Fibroblast of lung (primary cell): ENCODE measurements at regions not wholly inside any gene's neighbourhood (a gene's known extent, or its start where the extent isn't known, plus 50 kb on each side); places are given as distances from the start of the nearest gene placed in this dataset.

Experiments used
- DNase-seq, 2 donors: peaks; one replicate each; pipeline versions ENCODE4 v3.0.0 to v3.0.0-alpha.2; 2010; ENCODE audit warnings: low read depth in 2 of 2
- H2AFZ ChIP-seq: 2 replicates; pipeline ENCODE4 v1.5.1; 2012; ENCODE audit warnings: low read length, control low read depth, inconsistent platforms
- H3K27ac ChIP-seq: 2 replicates; pipeline ENCODE4 v1.5.1; 2011; ENCODE audit warnings: low read length, control low read depth; ENCODE audit not compliant: insufficient read depth
- H3K27me3 ChIP-seq: 2 replicates; pipeline ENCODE4 v1.5.1; 2011; ENCODE audit warnings: mild to moderate bottlenecking, low read length; ENCODE audit not compliant: control insufficient read depth, insufficient read depth
- H3K36me3 ChIP-seq: 2 replicates; pipeline ENCODE4 v1.5.1; 2011; ENCODE audit warnings: low read length; ENCODE audit not compliant: control insufficient read depth, insufficient read depth
- H3K4me1 ChIP-seq: 2 replicates; pipeline ENCODE4 v1.5.1; 2011; ENCODE audit warnings: low read length; ENCODE audit not compliant: control insufficient read depth, insufficient read depth; ENCODE audit errors: extremely low read depth
- H3K4me2 ChIP-seq: 2 replicates; pipeline ENCODE4 v1.5.1; 2011; ENCODE audit warnings: low read length, control low read depth; ENCODE audit not compliant: insufficient read depth; ENCODE audit errors: extremely low read depth
- H3K4me3 ChIP-seq, 4 experiments: fragments of 200-600 bp in 1 of 4; sonication (generic) in 1 of 4; replicated peaks in 1 of 4; 2 replicates each; pipeline ENCODE4 v1.5.1; 2011 to 2016; ENCODE audit warnings: low read length in 4 of 4, low read depth in 3 of 4, mild to moderate bottlenecking in 3 of 4, control low read depth in 2 of 4, inconsistent platforms in 1 of 4, mixed read lengths in 1 of 4; ENCODE audit not compliant: insufficient read depth in 1 of 4; ENCODE audit errors: control extremely low read depth in 1 of 4
- H3K79me2 ChIP-seq: 2 replicates; pipeline ENCODE4 v1.5.1; 2012; ENCODE audit warnings: mild to moderate bottlenecking, low read length, inconsistent platforms; ENCODE audit not compliant: control insufficient read depth, insufficient read depth
- H3K9ac ChIP-seq: 2 replicates; pipeline ENCODE4 v1.5.1; 2011; ENCODE audit warnings: mild to moderate bottlenecking, low read length, control low read depth; ENCODE audit not compliant: insufficient read depth
- H3K9me3 ChIP-seq: 2 replicates; pipeline ENCODE4 v1.5.1; 2012; ENCODE audit warnings: low read depth, low read length; ENCODE audit not compliant: control insufficient read depth, insufficient read depth
- H4K20me1 ChIP-seq: 2 replicates; pipeline ENCODE4 v1.5.1; 2011; ENCODE audit warnings: low read length; ENCODE audit not compliant: control insufficient read depth, insufficient read depth; ENCODE audit errors: extremely low read depth
- EZH2 ChIP-seq: IDR thresholded peaks from 2 replicates; pipeline ENCODE4 v1.5.1; 2012; ENCODE audit warnings: low read length, control low read depth, mild to moderate bottlenecking; ENCODE audit errors: missing control alignments
- TF ChIP-seq, protein P1 (sequence below), 2 donors: IDR thresholded peaks in 1 of 2; conservative IDR thresholded peaks in 1 of 2; 1 replicate in 1 of 2; 2 replicates in 1 of 2; pipeline ENCODE4 v1.5.1; 2011 to 2012; ENCODE audit warnings: low read length in 2 of 2, control low read depth in 1 of 2, inconsistent platforms in 1 of 2, low read depth in 1 of 2, mild to moderate bottlenecking in 1 of 2

DNA sequence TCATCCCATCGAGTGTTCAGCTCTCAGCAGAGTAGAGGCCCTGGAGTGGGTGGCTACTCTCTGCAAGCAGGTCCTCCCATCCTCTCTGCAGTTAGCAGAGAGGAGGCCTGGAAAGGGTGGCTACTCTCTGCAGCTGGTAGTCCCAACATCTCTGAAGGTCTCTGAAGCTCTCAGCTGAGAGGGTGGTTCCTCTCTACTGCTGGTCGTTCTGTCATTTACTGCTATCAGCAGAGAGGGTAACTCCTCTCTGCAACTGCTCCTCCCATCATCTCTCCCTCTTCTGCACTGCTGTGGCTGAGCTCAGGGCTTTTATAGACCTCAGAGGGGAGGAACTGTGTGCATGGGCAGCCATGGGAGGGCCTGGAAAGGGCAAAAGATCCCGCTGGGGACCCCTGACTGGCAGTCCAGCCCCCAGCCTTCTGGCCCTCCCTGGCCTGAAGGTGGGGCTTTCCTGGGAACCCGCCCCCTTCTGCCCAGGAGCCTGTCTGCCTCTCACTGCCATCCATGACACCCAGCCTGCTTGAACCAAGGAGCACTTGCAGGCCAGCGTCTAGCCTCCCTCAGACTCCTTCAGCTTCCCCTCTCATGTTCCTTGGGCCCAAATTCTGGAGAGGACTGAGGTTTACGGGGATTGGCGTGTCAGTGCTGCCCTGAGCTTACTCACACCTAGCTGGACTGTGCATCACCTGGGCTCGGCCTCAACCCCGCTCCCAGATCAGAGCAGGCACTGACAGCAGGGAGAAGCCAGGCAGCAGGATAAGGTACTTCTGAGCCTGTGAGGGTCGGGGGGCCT, 898.3 kb upstream of the NEGR1 start:
- Histone ChIP-seq H3K27ac (no peak overlapping the region), H3K79me2 (no peaks in the 10 kb centered on the region), H4K20me1 (no peaks in the 10 kb centered on the region), H3K27me3 (no peaks in the 10 kb centered on the region), H3K4me1 (no peaks in the 10 kb centered on the region), H2AFZ (no peak overlapping the region), H3K9me3 (no peaks in the 10 kb centered on the region), H3K4me2 (no peak overlapping the region), H3K9ac (no peak overlapping the region), H3K36me3 (no peaks in the 10 kb centered on the region), H3K4me3 (no peak overlapping the region)
- no peak for DNase-seq
- no peak for TF ChIP-seq EZH2
- TF ChIP-seq, protein P1, sequence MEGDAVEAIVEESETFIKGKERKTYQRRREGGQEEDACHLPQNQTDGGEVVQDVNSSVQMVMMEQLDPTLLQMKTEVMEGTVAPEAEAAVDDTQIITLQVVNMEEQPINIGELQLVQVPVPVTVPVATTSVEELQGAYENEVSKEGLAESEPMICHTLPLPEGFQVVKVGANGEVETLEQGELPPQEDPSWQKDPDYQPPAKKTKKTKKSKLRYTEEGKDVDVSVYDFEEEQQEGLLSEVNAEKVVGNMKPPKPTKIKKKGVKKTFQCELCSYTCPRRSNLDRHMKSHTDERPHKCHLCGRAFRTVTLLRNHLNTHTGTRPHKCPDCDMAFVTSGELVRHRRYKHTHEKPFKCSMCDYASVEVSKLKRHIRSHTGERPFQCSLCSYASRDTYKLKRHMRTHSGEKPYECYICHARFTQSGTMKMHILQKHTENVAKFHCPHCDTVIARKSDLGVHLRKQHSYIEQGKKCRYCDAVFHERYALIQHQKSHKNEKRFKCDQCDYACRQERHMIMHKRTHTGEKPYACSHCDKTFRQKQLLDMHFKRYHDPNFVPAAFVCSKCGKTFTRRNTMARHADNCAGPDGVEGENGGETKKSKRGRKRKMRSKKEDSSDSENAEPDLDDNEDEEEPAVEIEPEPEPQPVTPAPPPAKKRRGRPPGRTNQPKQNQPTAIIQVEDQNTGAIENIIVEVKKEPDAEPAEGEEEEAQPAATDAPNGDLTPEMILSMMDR (conservative IDR thresholded peaks at IDR 0.05 in 1 of 2, IDR thresholded peaks at IDR 0.05 in 1 of 2; ENCODE audit: low read depth in 1 of 2, low read length in 2 of 2): no peak

DNA sequence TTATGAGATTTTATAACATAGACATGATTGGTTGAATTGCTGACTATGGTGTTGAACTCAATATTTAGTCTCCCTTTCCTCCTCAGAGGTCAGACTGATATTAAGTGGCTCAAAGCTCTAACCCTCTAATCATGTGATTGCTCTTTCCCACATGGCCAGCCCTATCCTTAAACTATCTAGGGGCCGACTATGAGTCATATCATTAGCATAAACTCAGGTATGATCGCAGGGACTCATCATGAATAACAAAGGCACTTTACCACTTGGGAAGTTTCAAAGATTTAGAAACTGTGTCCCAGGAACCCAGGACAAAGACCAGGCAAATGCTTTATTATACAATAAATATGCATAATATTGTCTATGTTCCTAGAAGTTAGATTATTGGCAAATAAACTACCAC, 894.6 kb upstream of the NEGR1 start:
- no peak for TF ChIP-seq EZH2
- TF ChIP-seq, protein P1 (conservative IDR thresholded peaks at IDR 0.05 in 1 of 2, IDR thresholded peaks at IDR 0.05 in 1 of 2; ENCODE audit: low read depth in 1 of 2, low read length in 2 of 2): no peak
- Histone ChIP-seq H3K4me3 (no peak overlapping the region), H3K4me1 (no peaks in the 10 kb centered on the region), H3K36me3 (no peaks in the 10 kb centered on the region), H3K27ac (no peak overlapping the region), H4K20me1 (no peaks in the 10 kb centered on the region), H3K79me2 (no peaks in the 10 kb centered on the region), H3K27me3 (no peaks in the 10 kb centered on the region), H3K4me2 (no peak overlapping the region), H2AFZ (no peak overlapping the region), H3K9me3 (no peaks in the 10 kb centered on the region), H3K9ac (no peak overlapping the region)
- DNase-seq: no peak

DNA sequence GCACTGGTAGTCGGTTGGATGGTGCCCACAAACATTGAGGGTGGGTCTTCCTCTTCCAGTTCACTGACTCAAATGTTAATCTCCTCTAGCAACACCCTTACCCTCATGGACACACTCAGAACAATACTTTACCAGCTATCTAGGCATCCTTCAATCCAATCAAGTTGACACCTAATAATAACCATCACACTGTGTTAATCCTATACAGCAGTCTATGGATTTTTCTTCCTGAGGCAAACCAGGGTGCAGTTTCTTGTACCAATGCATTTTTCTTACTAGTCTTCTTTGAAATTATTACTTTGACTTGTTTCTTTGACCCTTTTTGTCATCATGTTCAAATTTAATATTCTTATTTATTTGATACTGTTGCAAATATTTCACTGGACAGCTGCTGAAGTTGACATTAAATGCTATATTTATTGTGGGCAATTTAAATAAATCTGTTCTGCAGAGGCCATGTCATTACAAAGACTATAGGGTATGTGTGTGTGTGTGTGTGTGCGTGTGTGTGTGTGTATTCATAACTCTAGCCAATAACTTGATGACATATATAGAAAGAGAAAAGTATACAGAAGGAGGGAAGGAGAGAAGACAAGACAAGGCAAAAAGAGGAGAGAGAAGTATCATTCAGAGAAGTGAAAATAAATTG, 884.8 kb upstream of the NEGR1 start:
- Histone ChIP-seq H3K79me2 (no peaks in the 10 kb centered on the region), H3K9ac (no peak overlapping the region), H3K36me3 (no peaks in the 10 kb centered on the region), H3K9me3 (no peaks in the 10 kb centered on the region), H3K27me3 (no peaks in the 10 kb centered on the region), H2AFZ (no peak overlapping the region), H3K4me1 (no peaks in the 10 kb centered on the region), H3K4me2 (no peak overlapping the region), H3K4me3 (no peak overlapping the region), H3K27ac (no peak overlapping the region), H4K20me1 (no peaks in the 10 kb centered on the region)
- no peak for DNase-seq
- TF ChIP-seq, protein P1 (conservative IDR thresholded peaks at IDR 0.05 in 1 of 2, IDR thresholded peaks at IDR 0.05 in 1 of 2; ENCODE audit: low read depth in 1 of 2, low read length in 2 of 2): no peak
- TF ChIP-seq EZH2: no peak
